Thoracic aorta (tissue), 2 donors: ENCODE measurements at regions not wholly inside any gene's neighbourhood (a gene's known extent, or its start where the extent isn't known, plus 50 kb on each side); places are given as distances from the start of the nearest gene placed in this dataset.

Experiments used
- ATAC-seq: fragments of 150-250 bp; one replicate; pipeline ENCODE4 v1.8.0; 2017; ENCODE audit warnings: low read depth; ENCODE audit not compliant: insufficient number of reproducible peaks, low FRiP score
- DNase-seq: peaks from one replicate; pipeline ENCODE4 v3.0.0-alpha.2; 2020; ENCODE audit warnings: low spot score
- H3K27ac ChIP-seq, 2 donors: fragments of 200-600 bp; sonication (generic); 1 replicate in 1 of 2; 2 replicates in 1 of 2; pipeline ENCODE4 v1.5.1; 2016; ENCODE audit warnings: mild to moderate bottlenecking in 2 of 2, moderate library complexity in 2 of 2
- H3K27me3 ChIP-seq: fragments of 200-600 bp; sonication (generic); replicated peaks from 2 replicates; pipeline ENCODE4 v1.6.0; 2016; ENCODE audit warnings: mild to moderate bottlenecking; ENCODE audit not compliant: insufficient read depth
- H3K36me3 ChIP-seq: fragments of 200-600 bp; sonication (generic); one replicate; pipeline ENCODE4 v1.5.1; 2016
- H3K4me1 ChIP-seq, 2 donors: fragments of 200-600 bp; sonication (generic); 1 replicate in 1 of 2; 2 replicates in 1 of 2; pipeline versions ENCODE4 v1.5.1 to v1.6.0; 2016; ENCODE audit warnings: low read depth in 2 of 2, mild to moderate bottlenecking in 1 of 2; ENCODE audit not compliant: control insufficient read depth in 1 of 2
- H3K4me3 ChIP-seq: fragments of 200-600 bp; sonication (generic); 2 replicates; pipeline ENCODE4 v1.5.1; 2016; ENCODE audit warnings: mild to moderate bottlenecking
- H3K9me3 ChIP-seq: fragments of 200-600 bp; sonication (generic); 2 replicates; pipeline ENCODE4 v1.5.1; 2016
- CTCF ChIP-seq: fragments of 200-600 bp; sonication (generic); IDR thresholded peaks from one replicate; pipeline ENCODE4 v1.5.1; 2019; ENCODE audit warnings: antibody characterized with exemption

DNA sequence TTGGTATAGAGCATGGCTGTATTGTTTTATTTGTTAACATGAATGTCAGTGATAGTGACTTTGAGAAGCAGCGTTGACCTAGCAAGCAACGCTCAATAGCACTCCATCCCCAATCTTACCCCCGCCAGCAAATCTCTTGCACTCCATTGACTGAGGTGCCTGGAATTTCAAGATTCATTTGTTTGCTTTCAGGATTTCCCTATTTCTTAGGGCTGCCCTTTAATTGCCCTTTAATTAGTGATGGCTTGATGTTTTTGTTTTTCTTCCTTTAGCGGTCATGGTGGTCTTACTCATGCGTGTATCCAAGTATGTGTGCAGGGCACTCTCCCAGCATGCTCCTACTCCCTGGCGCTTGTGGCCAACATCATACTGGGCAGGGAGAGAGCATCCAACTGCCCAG is 216.8 kb upstream of the TBL1XR1 start:
- Histone ChIP-seq H3K4me3 (no peak overlapping the region), H3K27me3 (no peaks in the 10 kb centered on the region), H3K9me3 (no peaks in the 10 kb centered on the region), H3K4me1 (no peaks in the 10 kb centered on the region), H3K36me3 (no peaks in the 10 kb centered on the region), H3K27ac (no peak overlapping the region)
- ATAC-seq, result no peak
- no peak for DNase-seq
- TF ChIP-seq CTCF, result no peak

GRCh38 chr3:177418787-177419186 is 221.5 kb upstream of the TBL1XR1 start:
- no peak overlapping the region for H3K27ac ChIP-seq
- TF ChIP-seq CTCF, result no peak
- DNase-seq, result no peak
- no peak for ATAC-seq
- no peaks in the 10 kb centered on the region for H3K9me3 ChIP-seq
- H3K27me3 ChIP-seq, result no peaks in the 10 kb centered on the region
- no peak overlapping the region for H3K4me3 ChIP-seq
- peaks cover 3 to 18% of the 10 kb centered on the region in 2 donors for H3K4me1 ChIP-seq
- no peaks in the 10 kb centered on the region for H3K36me3 ChIP-seq

GRCh38 chr3:177419904-177420601 is 222.8 kb upstream of the TBL1XR1 start:
- Histone ChIP-seq H3K4me3 (no peak overlapping the region), H3K4me1 (peaks cover 3 to 18% of the 10 kb centered on the region in 2 donors), H3K36me3 (no peaks in the 10 kb centered on the region), H3K27ac (no peak overlapping the region), H3K27me3 (no peaks in the 10 kb centered on the region), H3K9me3 (no peaks in the 10 kb centered on the region)
- no peak for TF ChIP-seq CTCF
- DNase-seq, result no peak
- ATAC-seq, result no peak

DNA sequence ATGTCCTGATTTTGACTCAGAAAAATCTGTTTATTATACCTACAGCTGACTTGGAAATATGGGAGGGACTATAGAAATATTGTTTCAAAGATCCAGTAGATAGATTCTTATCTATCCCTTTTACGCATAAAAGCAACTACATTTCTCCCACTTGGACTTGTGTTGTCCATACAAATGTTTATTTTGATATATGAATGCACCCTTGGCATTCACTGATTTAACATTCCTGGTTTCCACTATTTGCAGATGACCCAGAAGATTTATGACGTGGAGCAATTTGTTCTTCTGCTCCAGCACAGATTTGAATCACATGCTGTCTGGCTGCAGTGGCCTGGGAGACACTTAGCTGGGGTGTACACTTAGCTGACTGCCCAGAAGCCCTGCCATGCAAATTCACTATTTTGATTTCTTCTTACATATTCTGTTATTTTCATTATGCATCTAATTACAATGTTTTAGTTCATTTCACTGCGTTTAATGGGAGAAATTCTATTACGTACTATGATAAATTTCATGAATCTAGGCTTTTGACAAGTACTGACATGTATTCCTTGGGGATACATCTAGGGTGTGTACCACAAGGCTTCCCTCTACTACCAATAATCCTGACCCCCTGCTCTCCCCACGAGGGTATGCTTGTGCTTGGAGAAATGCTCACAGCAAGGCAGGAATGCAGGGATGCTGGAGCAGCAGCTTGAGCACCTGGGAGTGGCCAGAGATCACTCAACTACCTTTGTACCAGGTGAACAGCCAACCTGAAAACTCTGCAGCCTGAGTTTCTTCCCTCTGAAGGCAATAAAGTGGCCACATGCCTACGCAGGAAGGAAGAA is 223.6 kb upstream of the TBL1XR1 start:
- no peak overlapping the region for H3K4me3 ChIP-seq
- H3K4me1 ChIP-seq, result peaks cover 3 to 18% of the 10 kb centered on the region in 2 donors
- no peaks in the 10 kb centered on the region for H3K36me3 ChIP-seq
- no peaks in the 10 kb centered on the region for H3K27me3 ChIP-seq
- no peak for DNase-seq
- H3K9me3 ChIP-seq, result no peaks in the 10 kb centered on the region
- ATAC-seq, result no peak
- TF ChIP-seq CTCF, result no peak
- H3K27ac ChIP-seq, result no peak overlapping the region

- H3K27me3 ChIP-seq, result no peaks in the 10 kb centered on the region
- no peak for TF ChIP-seq CTCF
- no peak for ATAC-seq
Observed at GRCh38 chr3:177421481-177421785, 224.2 kb upstream of the TBL1XR1 start.

More at GRCh38 chr3:177421481-177421785, 224.2 kb upstream of the TBL1XR1 start:
- H3K27ac ChIP-seq, result no peak overlapping the region
- H3K36me3 ChIP-seq, result no peaks in the 10 kb centered on the region
- no peaks in the 10 kb centered on the region for H3K9me3 ChIP-seq
- peaks cover 3 to 18% of the 10 kb centered on the region in 2 donors for H3K4me1 ChIP-seq
- DNase-seq, result no peak
- H3K4me3 ChIP-seq, result no peak overlapping the region
